ENCODE measurements at regions not wholly inside any gene's neighbourhood (a gene's known extent, or its start where the extent isn't known, plus 50 kb on each side); places are given as distances from the start of the nearest gene placed in this dataset.

DNA sequence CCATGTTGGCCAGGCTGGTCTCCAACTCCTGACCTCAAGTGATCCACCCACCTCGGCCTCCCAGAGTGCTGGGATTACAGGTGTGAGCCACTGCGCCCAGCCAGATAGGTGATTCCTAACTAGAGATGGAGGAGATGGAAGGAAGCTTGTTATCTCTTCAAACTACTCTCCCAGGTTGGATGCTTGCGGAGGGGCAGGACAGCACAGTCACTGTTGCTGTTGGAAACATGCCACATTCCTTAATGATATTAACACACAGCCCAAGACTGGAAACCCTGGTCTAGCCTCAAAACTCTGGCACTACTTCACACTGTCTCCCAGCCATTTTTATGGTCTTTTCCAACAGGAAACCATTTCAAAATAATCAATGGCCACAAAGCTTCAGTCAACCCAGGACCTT lies 468.8 kb upstream of the NRP1 start:
- Mint-ChIP-seq H3K27ac (peak overlapping the region; percentile 13), H3K27me3 (ENCODE audit: low read depth) (no peaks in the 10 kb centered on the region), H3K36me3 (no peaks in the 10 kb centered on the region), H3K9me3 (no peaks in the 10 kb centered on the region), H3K4me1 (peaks cover 37% of the 10 kb centered on the region), H3K4me3 (no peak overlapping the region)
- TF ChIP-seq, protein P1, sequence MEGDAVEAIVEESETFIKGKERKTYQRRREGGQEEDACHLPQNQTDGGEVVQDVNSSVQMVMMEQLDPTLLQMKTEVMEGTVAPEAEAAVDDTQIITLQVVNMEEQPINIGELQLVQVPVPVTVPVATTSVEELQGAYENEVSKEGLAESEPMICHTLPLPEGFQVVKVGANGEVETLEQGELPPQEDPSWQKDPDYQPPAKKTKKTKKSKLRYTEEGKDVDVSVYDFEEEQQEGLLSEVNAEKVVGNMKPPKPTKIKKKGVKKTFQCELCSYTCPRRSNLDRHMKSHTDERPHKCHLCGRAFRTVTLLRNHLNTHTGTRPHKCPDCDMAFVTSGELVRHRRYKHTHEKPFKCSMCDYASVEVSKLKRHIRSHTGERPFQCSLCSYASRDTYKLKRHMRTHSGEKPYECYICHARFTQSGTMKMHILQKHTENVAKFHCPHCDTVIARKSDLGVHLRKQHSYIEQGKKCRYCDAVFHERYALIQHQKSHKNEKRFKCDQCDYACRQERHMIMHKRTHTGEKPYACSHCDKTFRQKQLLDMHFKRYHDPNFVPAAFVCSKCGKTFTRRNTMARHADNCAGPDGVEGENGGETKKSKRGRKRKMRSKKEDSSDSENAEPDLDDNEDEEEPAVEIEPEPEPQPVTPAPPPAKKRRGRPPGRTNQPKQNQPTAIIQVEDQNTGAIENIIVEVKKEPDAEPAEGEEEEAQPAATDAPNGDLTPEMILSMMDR (IDR thresholded peaks at IDR 0.05; ENCODE audit: unreplicated experiment), result no peak
- DNase-seq (ENCODE audit: low spot score in 2 of 2, unreplicated experiment in 2 of 2), result no peak

DNA sequence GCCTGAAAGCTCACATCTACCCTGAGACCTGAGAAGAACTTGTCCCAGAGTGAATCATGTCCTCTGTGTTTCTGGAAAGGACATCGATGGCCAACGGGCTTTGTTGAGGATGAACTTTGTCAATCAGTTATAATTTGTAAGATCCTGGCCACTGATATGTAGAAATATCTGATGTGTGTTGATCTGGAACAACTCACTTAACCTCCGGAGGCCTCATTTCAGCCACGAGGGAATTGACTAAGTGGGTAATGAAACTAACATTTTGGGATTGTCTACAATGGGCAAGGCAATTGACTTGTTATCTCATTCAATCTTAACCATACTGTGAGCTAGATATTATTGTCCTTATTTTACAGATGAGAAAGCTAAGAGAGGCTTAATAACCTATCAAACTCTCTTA lies 468.1 kb upstream of the NRP1 start:
- H3K27ac Mint-ChIP-seq, result no peak overlapping the region
- peaks cover 39% of the 10 kb centered on the region for H3K4me1 Mint-ChIP-seq
- H3K36me3 Mint-ChIP-seq, result no peaks in the 10 kb centered on the region
- no peaks in the 10 kb centered on the region for H3K27me3 Mint-ChIP-seq (ENCODE audit: low read depth)
- H3K4me3 Mint-ChIP-seq, result no peak overlapping the region
- DNase-seq (ENCODE audit: low spot score in 2 of 2, unreplicated experiment in 2 of 2), result no peak
- TF ChIP-seq, protein P1 (IDR thresholded peaks at IDR 0.05; ENCODE audit: unreplicated experiment), result no peak
- no peaks in the 10 kb centered on the region for H3K9me3 Mint-ChIP-seq

DNA sequence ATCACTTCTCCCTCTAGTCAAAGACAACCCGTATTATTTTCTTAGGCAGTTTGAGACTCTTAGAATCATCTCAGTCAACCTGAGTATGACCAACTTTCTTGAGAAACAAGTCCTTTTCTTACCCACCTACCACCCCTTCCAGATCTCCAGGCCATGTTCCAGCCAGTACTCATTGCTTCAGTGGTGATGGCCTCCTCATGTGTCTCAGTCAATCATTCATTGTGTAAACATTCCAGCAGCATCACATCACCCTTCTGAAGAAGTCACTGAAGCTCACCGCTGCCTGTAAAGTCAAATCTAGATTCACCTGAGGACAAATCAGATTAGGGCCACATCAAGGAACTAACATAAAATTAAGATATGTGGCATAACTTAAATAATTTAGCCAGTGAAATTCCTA lies 467.2 kb upstream of the NRP1 start:
- Mint-ChIP-seq H3K4me1 (peaks cover 39% of the 10 kb centered on the region), H3K27me3 (ENCODE audit: low read depth) (no peaks in the 10 kb centered on the region), H3K36me3 (no peaks in the 10 kb centered on the region), H3K4me3 (no peak overlapping the region), H3K27ac (peak overlapping the region; percentile 9), H3K9me3 (no peaks in the 10 kb centered on the region)
- no peak for DNase-seq (ENCODE audit: low spot score in 2 of 2, unreplicated experiment in 2 of 2)
- TF ChIP-seq, protein P1 (IDR thresholded peaks at IDR 0.05; ENCODE audit: unreplicated experiment), result no peak

DNA sequence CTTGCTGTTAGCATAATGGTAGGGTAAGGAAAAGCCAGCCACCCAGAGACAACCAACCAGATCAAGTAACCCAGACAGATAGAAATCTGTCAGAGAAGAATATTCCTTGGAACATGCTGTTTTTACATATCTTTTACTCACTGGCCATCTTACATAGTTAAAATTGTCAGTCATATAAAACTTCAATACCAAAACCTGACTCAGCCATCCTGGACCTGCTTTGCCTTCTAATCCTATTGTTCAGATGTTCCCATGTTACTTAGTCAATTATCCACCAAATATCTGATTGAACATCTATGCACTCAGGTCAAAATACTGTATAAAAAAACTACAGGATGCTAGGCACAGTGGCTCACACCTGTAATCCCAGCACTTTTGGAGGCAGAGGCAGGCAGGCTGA lies 466.5 kb upstream of the NRP1 start:
- H3K4me3 Mint-ChIP-seq, result no peak overlapping the region
- DNase-seq (ENCODE audit: low spot score in 2 of 2, unreplicated experiment in 2 of 2), result no peak
- peaks cover 41% of the 10 kb centered on the region for H3K4me1 Mint-ChIP-seq
- H3K36me3 Mint-ChIP-seq, result no peaks in the 10 kb centered on the region
- no peaks in the 10 kb centered on the region for H3K9me3 Mint-ChIP-seq
- H3K27ac Mint-ChIP-seq, result peak overlapping the region; percentile 32
- TF ChIP-seq, protein P1 (IDR thresholded peaks at IDR 0.05; ENCODE audit: unreplicated experiment), result no peak
- H3K27me3 Mint-ChIP-seq (ENCODE audit: low read depth), result no peaks in the 10 kb centered on the region

DNA sequence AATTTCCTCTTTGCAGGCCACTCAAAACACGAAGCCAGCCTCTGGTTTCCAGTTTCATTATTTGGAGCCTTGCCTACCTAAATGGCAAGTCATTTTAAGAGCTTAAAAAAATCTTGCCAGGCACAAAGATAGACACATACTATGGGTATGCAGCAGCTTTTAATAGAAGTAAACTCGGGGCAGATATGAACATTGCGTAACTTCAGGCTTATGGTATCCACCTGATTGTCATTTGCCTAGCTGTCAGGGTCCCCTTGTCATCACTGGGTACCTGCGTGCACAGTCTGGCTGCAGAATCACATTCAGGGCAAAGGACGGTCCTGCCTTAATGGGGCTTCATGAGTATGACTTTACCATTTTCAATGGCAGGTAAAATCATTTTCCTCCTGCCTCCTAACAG lies 466.1 kb upstream of the NRP1 start:
- H3K36me3 Mint-ChIP-seq, result no peaks in the 10 kb centered on the region
- no peaks in the 10 kb centered on the region for H3K9me3 Mint-ChIP-seq
- TF ChIP-seq, protein P1 (IDR thresholded peaks at IDR 0.05; ENCODE audit: unreplicated experiment), result no peak
- no peaks in the 10 kb centered on the region for H3K27me3 Mint-ChIP-seq (ENCODE audit: low read depth)
- DNase-seq (ENCODE audit: low spot score in 2 of 2, unreplicated experiment in 2 of 2), result no peak
- H3K27ac Mint-ChIP-seq, result peak overlapping the region; percentile 32
- H3K4me3 Mint-ChIP-seq, result no peak overlapping the region
- H3K4me1 Mint-ChIP-seq, result peaks cover 41% of the 10 kb centered on the region

DNA sequence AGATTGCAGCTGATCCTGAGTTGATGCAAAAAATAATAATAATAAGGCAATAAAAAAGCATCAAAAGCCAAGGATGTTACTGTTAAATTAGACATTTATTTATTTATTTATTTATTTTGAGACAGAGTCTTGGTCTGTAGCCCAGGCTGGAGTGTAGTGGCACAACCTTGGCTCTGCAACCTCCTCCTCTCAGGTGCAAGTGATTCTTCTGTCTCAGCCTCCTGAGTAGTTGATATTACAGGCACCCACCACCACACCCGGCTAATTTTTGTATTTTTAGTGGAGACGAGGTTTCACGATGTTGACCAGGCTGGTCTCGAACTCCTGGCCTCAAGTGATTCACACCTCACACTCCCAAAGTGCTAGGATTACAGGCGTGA lies 465.5 kb upstream of the NRP1 start:
- H3K9me3 Mint-ChIP-seq, result no peaks in the 10 kb centered on the region
- H3K4me1 Mint-ChIP-seq, result peaks cover 41% of the 10 kb centered on the region
- no peak for DNase-seq (ENCODE audit: low spot score in 2 of 2, unreplicated experiment in 2 of 2)
- H3K4me3 Mint-ChIP-seq, result no peak overlapping the region
- H3K27ac Mint-ChIP-seq, result peak overlapping the region; percentile 50
- no peaks in the 10 kb centered on the region for H3K36me3 Mint-ChIP-seq
- no peaks in the 10 kb centered on the region for H3K27me3 Mint-ChIP-seq (ENCODE audit: low read depth)
- TF ChIP-seq, protein P1 (IDR thresholded peaks at IDR 0.05; ENCODE audit: unreplicated experiment), result no peak

Data from mesothelial cell of epicardium (in vitro differentiated cells).